HEK293 (cell line): ENCODE measurements at regions not wholly inside any gene's neighbourhood (a gene's known extent, or its start where the extent isn't known, plus 50 kb on each side); places are given as distances from the start of the nearest gene placed in this dataset.

Experiments
- CTCF ChIA-PET: fragments of 350-600 bp; formaldehyde crosslinking; extraction: SDS; loops from one replicate; lab custom pipeline; 2021; ENCODE audit warnings: antibody characterized with exemption; lab: Yijun Ruan, JAX
- POLR2A ChIA-PET: fragments of 300-600 bp; formaldehyde crosslinking; extraction: SDS; loops from one replicate; lab custom pipeline; 2020; ENCODE audit warnings: antibody characterized with exemption, inconsistent platforms; lab: Yijun Ruan, JAX
- H3K27ac ChIP-seq: fragments of 200-500 bp; sonication (Bioruptor generic); 2 replicates; pipeline ENCODE4 v1.5.1; 2014; ENCODE audit warnings: low read depth, low read length, control low read depth, inconsistent platforms; ENCODE audit errors: extremely low read depth
- H3K36me3 ChIP-seq, 2 experiments: fragments of 200-500 bp in 1 of 2; sonication (Bioruptor generic) in 1 of 2; 1 replicate in 1 of 2; 2 replicates in 1 of 2; pipeline ENCODE4 v1.5.1; 2014 to 2017; ENCODE audit warnings: inconsistent platforms in 2 of 2, low read length in 2 of 2; ENCODE audit not compliant: control insufficient read depth in 2 of 2, insufficient read depth in 1 of 2
- H3K4me1 ChIP-seq: fragments of 200-500 bp; sonication (Bioruptor generic); 2 replicates; pipeline ENCODE4 v1.5.1; 2014; ENCODE audit warnings: mild to moderate bottlenecking, low read length, inconsistent platforms; ENCODE audit not compliant: control insufficient read depth, insufficient read depth
- H3K4me3 ChIP-seq: 2 replicates; pipeline ENCODE4 v1.5.1; 2011; ENCODE audit warnings: low read depth, mild to moderate bottlenecking, control low read depth, low read length, moderate library complexity
- H3K9me3 ChIP-seq: fragments of 200-500 bp; sonication (Bioruptor generic); 2 replicates; pipeline ENCODE4 v1.5.1; 2014; ENCODE audit warnings: low read depth, low read length, inconsistent platforms; ENCODE audit not compliant: control insufficient read depth, insufficient read depth
- BCL11B ChIP-seq: fragments of 450-650 bp; formaldehyde crosslinking; IDR thresholded peaks from 2 replicates; pipeline ENCODE4 v1.5.1; 2016; ENCODE audit warnings: low read depth, missing biosample characterization, missing genetic modification characterization
- SCRT1 ChIP-seq: fragments of 450-650 bp; formaldehyde crosslinking; IDR thresholded peaks from 2 replicates; pipeline ENCODE4 v1.5.1; 2016; ENCODE audit warnings: missing biosample characterization, missing genetic modification characterization, borderline replicate concordance
- ZBTB1 ChIP-seq: fragments of 450-650 bp; formaldehyde crosslinking; IDR thresholded peaks from 2 replicates; pipeline ENCODE4 v1.5.1; 2016; ENCODE audit warnings: missing biosample characterization, missing genetic modification characterization
- ZBTB20 ChIP-seq: fragments of 450-650 bp; formaldehyde crosslinking; IDR thresholded peaks from 2 replicates; pipeline ENCODE4 v1.5.1; 2016; ENCODE audit warnings: missing biosample characterization, missing genetic modification characterization
- ZEB2 ChIP-seq: fragments of 450-650 bp; formaldehyde crosslinking; IDR thresholded peaks from 2 replicates; pipeline ENCODE4 v1.5.1; 2016; ENCODE audit warnings: missing biosample characterization, missing genetic modification characterization
- ZNF16 ChIP-seq: fragments of 450-650 bp; formaldehyde crosslinking; IDR thresholded peaks from 2 replicates; pipeline ENCODE4 v1.5.1; 2016; ENCODE audit warnings: low read depth, missing biosample characterization, missing genetic modification characterization
- ZNF184 ChIP-seq: fragments of 450-650 bp; IDR thresholded peaks from 2 replicates; pipeline ENCODE4 v1.5.1; 2018; ENCODE audit warnings: missing biosample characterization, mild to moderate bottlenecking, missing genetic modification characterization
- ZNF23 ChIP-seq: fragments of 450-650 bp; formaldehyde crosslinking; IDR thresholded peaks from 2 replicates; pipeline ENCODE4 v1.5.1; 2016; ENCODE audit warnings: missing biosample characterization, missing genetic modification characterization, borderline replicate concordance
- ZNF24 ChIP-seq: fragments of 450-650 bp; formaldehyde crosslinking; IDR thresholded peaks from 2 replicates; pipeline ENCODE4 v1.5.1; 2016; ENCODE audit warnings: missing biosample characterization, missing genetic modification characterization
- ZNF366 ChIP-seq: fragments of 450-650 bp; formaldehyde crosslinking; conservative IDR thresholded peaks from 2 replicates; pipeline ENCODE4 v1.5.1; 2016; ENCODE audit warnings: missing biosample characterization, missing genetic modification characterization
- ZNF426 ChIP-seq: fragments of 450-650 bp; formaldehyde crosslinking; IDR thresholded peaks from 2 replicates; pipeline ENCODE4 v1.5.1; 2017; ENCODE audit warnings: missing biosample characterization, missing genetic modification characterization, mild to moderate bottlenecking, inconsistent platforms, moderate library complexity
- ZNF48 ChIP-seq: fragments of 450-650 bp; formaldehyde crosslinking; IDR thresholded peaks from 2 replicates; pipeline ENCODE4 v1.5.1; 2016; ENCODE audit warnings: missing biosample characterization, missing genetic modification characterization
- ZNF544 ChIP-seq: fragments of 450-650 bp; formaldehyde crosslinking; IDR thresholded peaks from 2 replicates; pipeline ENCODE4 v1.5.0; 2017; ENCODE audit warnings: missing biosample characterization, missing genetic modification characterization
- ZNF561 ChIP-seq: fragments of 450-650 bp; IDR thresholded peaks from 2 replicates; pipeline ENCODE4 v1.5.1; 2018; ENCODE audit warnings: missing biosample characterization, missing genetic modification characterization, borderline replicate concordance
- ZNF626 ChIP-seq: fragments of 450-650 bp; sonication (Bioruptor Pico); formaldehyde crosslinking; IDR thresholded peaks from 2 replicates; pipeline ENCODE4 v1.5.1; 2018; ENCODE audit warnings: missing biosample characterization, missing genetic modification characterization, inconsistent platforms
- ZNF670 ChIP-seq: fragments of 450-650 bp; formaldehyde crosslinking; IDR thresholded peaks from 2 replicates; pipeline ENCODE4 v1.5.1; 2016; ENCODE audit warnings: missing biosample characterization, missing genetic modification characterization, low read depth
- ZNF677 ChIP-seq: fragments of 450-650 bp; IDR thresholded peaks from 2 replicates; pipeline ENCODE4 v1.5.0; 2018; ENCODE audit warnings: missing biosample characterization, mild to moderate bottlenecking, missing genetic modification characterization, moderate library complexity
- ZNF747 ChIP-seq: fragments of 450-650 bp; formaldehyde crosslinking; IDR thresholded peaks from 2 replicates; pipeline ENCODE4 v1.5.1; 2016; ENCODE audit warnings: missing biosample characterization, missing genetic modification characterization
- ZNF76 ChIP-seq: fragments of 450-650 bp; formaldehyde crosslinking; IDR thresholded peaks from 2 replicates; pipeline ENCODE4; 2016; ENCODE audit warnings: low read depth, missing biosample characterization, missing genetic modification characterization, borderline replicate concordance
- ZNF776 ChIP-seq: fragments of 450-650 bp; formaldehyde crosslinking; IDR thresholded peaks from 2 replicates; pipeline ENCODE4 v1.5.0; 2017; ENCODE audit warnings: missing biosample characterization, missing genetic modification characterization, borderline replicate concordance
- TF ChIP-seq, protein P1 (sequence below): fragments of 450-650 bp; formaldehyde crosslinking; IDR thresholded peaks from 2 replicates; pipeline ENCODE4 v1.5.1; 2016; ENCODE audit warnings: missing biosample characterization, missing genetic modification characterization
- TF ChIP-seq, protein P2 (sequence below): fragments of 450-650 bp; formaldehyde crosslinking; IDR thresholded peaks from 2 replicates; pipeline ENCODE4 v1.5.1; 2016; ENCODE audit warnings: missing biosample characterization, missing genetic modification characterization
- TF ChIP-seq, protein P3 (sequence below): fragments of 450-650 bp; formaldehyde crosslinking; IDR thresholded peaks from 2 replicates; pipeline ENCODE4 v1.5.1; 2017; ENCODE audit warnings: missing biosample characterization, missing genetic modification characterization

DNA sequence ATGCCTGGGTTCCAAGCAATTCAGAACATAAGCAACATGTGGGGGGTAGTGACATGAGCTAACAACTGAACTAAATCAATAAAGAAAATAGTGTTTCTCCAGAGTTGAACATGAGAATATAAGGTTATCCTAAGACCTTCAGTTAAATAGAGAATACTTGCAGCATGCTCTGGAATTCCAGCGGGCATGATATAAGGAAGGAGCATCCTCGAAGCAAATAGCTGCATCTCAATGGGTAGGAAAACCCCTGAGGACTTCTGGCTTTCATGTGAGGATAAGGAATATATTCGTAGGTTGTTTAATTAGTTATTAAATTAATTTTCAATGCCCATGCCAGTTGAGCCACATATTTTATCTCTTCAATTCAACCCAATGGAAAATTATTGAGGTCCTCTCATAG, 631.2 kb upstream of the EPHA7 start:
- no peaks in the 10 kb centered on the region for H3K36me3 ChIP-seq
- no peak overlapping the region for H3K4me3 ChIP-seq
- H3K4me1 ChIP-seq: no peaks in the 10 kb centered on the region
- ChIA-PET CTCF (no interaction called here), POLR2A (no interaction called here)
- TF ChIP-seq ZNF76 (no peak), ZNF776 (tag by site-specific recombination) (no peak), ZNF24 (tag by site-specific recombination) (no peak), ZNF426 (tag by site-specific recombination) (no peak), ZNF544 (no peak), ZNF16 (tag by site-specific recombination) (no peak), ZEB2 (tag by site-specific recombination) (no peak), ZNF184 (no peak), ZNF747 (tag by site-specific recombination) (no peak), ZBTB20 (tag by site-specific recombination) (no peak), ZNF48 (tag by site-specific recombination) (no peak), BCL11B (tag by site-specific recombination) (no peak), ZBTB1 (no peak), ZNF670 (tag by site-specific recombination) (no peak), ZNF626 (no peak), SCRT1 (tag by site-specific recombination) (no peak), ZNF677 (tag by site-specific recombination) (no peak)
- TF ChIP-seq, protein P1, sequence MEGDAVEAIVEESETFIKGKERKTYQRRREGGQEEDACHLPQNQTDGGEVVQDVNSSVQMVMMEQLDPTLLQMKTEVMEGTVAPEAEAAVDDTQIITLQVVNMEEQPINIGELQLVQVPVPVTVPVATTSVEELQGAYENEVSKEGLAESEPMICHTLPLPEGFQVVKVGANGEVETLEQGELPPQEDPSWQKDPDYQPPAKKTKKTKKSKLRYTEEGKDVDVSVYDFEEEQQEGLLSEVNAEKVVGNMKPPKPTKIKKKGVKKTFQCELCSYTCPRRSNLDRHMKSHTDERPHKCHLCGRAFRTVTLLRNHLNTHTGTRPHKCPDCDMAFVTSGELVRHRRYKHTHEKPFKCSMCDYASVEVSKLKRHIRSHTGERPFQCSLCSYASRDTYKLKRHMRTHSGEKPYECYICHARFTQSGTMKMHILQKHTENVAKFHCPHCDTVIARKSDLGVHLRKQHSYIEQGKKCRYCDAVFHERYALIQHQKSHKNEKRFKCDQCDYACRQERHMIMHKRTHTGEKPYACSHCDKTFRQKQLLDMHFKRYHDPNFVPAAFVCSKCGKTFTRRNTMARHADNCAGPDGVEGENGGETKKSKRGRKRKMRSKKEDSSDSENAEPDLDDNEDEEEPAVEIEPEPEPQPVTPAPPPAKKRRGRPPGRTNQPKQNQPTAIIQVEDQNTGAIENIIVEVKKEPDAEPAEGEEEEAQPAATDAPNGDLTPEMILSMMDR (tag by site-specific recombination): no peak
- TF ChIP-seq, protein P2, sequence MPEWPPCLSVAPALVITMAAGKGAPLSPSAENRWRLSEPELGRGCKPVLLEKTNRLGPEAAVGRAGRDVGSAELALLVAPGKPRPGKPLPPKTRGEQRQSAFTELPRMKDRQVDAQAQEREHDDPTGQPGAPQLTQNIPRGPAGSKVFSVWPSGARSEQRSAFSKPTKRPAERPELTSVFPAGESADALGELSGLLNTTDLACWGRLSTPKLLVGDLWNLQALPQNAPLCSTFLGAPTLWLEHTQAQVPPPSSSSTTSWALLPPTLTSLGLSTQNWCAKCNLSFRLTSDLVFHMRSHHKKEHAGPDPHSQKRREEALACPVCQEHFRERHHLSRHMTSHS: no peak
- TF ChIP-seq, all 188 proteins: peak for 0
- Histone ChIP-seq H3K27ac (no peak overlapping the region), H3K9me3 (no peaks in the 10 kb centered on the region)

DNA sequence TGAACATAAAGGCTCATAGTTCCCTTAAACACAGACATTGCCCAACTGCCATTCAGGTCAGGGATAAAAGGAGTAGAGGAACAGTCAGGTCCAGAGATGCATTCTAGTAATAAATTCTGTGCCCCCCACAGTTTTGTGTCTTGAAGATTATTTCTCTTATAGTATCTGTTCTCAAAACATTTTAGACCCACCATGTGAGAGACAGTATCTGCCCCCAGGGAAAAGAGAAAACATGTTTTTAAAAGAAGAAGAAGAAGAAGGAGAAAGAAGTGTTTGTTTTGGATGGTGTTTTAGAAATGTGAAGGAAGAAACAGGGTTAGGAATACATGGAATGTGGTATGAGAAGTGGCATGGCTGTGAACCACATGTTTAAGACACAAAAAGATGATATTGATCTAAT, 629.6 kb upstream of the EPHA7 start:
- no peaks in the 10 kb centered on the region for H3K9me3 ChIP-seq
- H3K27ac ChIP-seq: no peak overlapping the region
- CTCF ChIA-PET: no interaction called here
- TF ChIP-seq ZNF23 (no peak), ZNF366 (tag by site-specific recombination) (no peak), ZNF561 (tag by site-specific recombination) (no peak)
- TF ChIP-seq, protein P3, sequence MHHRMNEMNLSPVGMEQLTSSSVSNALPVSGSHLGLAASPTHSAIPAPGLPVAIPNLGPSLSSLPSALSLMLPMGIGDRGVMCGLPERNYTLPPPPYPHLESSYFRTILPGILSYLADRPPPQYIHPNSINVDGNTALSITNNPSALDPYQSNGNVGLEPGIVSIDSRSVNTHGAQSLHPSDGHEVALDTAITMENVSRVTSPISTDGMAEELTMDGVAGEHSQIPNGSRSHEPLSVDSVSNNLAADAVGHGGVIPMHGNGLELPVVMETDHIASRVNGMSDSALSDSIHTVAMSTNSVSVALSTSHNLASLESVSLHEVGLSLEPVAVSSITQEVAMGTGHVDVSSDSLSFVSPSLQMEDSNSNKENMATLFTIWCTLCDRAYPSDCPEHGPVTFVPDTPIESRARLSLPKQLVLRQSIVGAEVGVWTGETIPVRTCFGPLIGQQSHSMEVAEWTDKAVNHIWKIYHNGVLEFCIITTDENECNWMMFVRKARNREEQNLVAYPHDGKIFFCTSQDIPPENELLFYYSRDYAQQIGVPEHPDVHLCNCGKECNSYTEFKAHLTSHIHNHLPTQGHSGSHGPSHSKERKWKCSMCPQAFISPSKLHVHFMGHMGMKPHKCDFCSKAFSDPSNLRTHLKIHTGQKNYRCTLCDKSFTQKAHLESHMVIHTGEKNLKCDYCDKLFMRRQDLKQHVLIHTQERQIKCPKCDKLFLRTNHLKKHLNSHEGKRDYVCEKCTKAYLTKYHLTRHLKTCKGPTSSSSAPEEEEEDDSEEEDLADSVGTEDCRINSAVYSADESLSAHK (tag by site-specific recombination): no peak
- TF ChIP-seq, all 188 proteins: peak for 0
- H3K4me3 ChIP-seq: no peak overlapping the region
- no peaks in the 10 kb centered on the region for H3K36me3 ChIP-seq
- H3K4me1 ChIP-seq: no peaks in the 10 kb centered on the region
- POLR2A ChIA-PET: no interaction called here
